Frontal cortex (tissue), 3 donors: ENCODE measurements at regions not wholly inside any gene's neighbourhood (a gene's known extent, or its start where the extent isn't known, plus 50 kb on each side); places are given as distances from the start of the nearest gene placed in this dataset.

ENCODE experiments used
- DNase-seq, 2 donors: peaks; one replicate each; pipeline ENCODE4 v3.0.0; 2012; ENCODE audit warnings: low spot score in 2 of 2
- FAIRE-seq: peaks from 2 replicates; lab custom pipeline; 2012; peaks lifted over from hg19 to GRCh38; lab: Jason Lieb, UNC
- donor health status: control.
- donor health status: control.
- donor health status: control.

DNA sequence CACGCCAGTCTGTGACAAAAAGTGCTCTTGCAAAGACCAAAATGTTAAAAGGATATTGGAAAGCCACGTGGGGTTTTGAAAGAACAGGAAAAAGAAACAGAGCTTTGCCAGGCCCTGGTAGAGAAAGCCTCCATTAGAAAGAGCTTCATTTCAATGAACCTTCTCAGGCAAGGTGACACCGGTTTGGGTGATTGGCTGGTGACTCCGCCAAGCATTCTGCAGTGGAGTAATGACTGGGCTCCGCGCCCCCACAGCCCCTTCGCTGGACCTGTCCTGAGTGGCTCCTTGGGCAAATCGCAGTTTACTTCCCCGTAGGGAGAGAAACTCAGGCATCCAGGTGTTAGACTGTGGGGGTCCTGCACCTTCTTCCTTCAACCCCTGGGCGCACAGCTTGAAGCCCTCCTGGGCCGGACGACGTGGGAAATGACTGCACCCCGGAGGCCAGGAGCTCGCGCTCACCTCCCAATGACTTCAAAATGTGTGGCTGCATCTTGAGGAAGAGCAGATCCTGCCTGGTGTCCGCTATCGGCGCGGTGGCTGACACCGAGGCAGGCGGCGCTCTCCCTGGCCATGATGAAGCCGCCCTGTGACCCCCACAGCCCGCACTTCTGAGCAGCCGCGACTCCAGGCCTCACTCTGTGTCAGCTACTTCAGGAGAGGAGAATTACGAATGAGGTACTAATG, 444.6 kb upstream of the SGCG start:
- FAIRE-seq: no peak

DNA sequence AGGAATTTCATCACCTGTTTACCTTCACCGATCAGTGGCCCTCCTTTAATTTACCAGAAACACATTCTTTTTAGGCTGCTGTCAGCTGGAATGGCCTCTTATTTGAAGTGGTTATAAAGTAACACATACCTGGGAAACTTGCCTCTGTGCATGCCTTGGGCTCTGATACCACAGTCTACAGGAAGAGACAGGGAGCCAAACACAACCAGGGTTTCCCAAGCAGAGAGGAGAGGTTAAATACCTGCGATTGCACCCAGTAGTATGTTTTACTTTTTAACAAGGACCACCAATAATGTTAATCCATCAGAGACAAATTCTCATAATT, 444.0 kb upstream of the SGCG start:
- no peak for DNase-seq
- no peak for FAIRE-seq

More for the DNA sequence above, 444.6 kb upstream of the SGCG start:
- no peak for DNase-seq

GRCh38 chr13:22738357-22738756, 442.4 kb upstream of the SGCG start:
- FAIRE-seq: no peak
- no peak for DNase-seq

DNA sequence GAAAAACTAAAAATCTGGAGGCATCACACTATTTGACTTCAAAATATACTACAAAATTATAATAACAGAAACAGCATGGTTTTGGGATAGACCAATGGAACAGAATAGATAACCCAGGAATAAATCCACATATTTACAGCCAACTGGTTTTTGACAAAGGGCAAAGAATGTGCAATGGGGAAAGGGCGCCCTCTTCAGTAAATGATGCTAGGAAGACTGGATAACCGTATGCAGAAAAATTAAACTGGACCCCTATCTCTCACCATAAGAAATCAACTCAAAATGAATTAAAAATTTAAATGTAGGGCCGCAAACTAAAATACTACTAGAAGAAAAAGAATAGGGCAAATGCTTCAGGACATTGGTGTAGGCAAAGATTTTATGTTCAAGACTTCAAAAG, 440.5 kb upstream of the SGCG start:
- FAIRE-seq: no peak

GRCh38 chr13:22744688-22745452, 435.9 kb upstream of the SGCG start:
- DNase-seq (no peak), FAIRE-seq (no peak)

More for the DNA sequence above, 440.5 kb upstream of the SGCG start:
- DNase-seq: no peak

DNA sequence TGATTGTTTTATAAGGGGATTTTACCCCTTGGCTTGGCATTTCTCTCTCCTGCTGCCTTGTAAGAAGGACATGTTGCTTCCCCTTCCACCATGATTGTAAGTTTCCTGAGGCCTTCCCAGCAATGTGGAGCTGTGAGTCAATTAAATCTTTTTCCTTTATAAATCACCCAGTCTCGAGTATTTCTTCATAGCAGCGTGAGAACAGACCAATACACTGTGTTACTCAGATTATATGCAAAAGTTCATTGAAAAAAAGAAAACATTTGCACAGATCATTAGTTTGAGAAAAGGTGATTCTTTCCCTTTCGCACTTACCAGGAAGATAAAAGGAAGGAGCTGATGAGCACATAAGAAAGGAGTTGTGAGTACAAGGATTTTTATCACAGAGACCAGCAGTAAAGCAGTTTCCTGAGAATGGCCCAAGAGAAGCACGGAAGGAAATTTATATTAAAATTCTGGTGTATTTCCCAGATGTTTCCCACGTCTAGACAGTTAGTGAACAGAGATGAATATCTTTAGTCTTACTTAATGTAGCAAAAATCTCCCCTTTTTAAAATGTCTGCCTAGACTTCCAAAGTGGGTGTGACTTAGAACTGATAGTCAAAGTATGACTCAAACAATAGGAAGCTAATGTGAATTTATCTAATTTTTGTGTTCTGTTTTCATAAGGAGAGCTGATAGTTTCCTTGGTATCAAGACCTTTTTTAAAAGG, 431.8 kb upstream of the SGCG start:
- FAIRE-seq: no peak
- DNase-seq: no peak

DNA sequence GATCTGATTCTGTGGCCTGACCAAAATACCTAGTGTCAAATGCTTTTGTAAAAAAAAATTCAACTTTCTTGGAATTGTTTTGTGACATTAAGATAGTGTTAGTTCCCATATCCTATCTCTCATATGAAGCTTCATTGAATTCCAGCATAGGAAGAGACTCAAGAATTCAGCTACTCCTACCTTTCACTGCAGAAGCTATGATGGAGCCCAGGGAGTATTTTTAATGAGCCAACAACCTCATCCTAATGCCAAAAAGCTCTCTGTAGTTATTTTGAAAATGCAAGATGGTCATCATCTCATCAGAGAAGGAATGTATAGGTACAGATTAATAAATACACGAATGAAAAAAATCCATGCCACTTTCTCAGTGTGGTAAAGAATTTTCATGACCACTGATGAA, 431.2 kb upstream of the SGCG start:
- DNase-seq: no peak

DNA sequence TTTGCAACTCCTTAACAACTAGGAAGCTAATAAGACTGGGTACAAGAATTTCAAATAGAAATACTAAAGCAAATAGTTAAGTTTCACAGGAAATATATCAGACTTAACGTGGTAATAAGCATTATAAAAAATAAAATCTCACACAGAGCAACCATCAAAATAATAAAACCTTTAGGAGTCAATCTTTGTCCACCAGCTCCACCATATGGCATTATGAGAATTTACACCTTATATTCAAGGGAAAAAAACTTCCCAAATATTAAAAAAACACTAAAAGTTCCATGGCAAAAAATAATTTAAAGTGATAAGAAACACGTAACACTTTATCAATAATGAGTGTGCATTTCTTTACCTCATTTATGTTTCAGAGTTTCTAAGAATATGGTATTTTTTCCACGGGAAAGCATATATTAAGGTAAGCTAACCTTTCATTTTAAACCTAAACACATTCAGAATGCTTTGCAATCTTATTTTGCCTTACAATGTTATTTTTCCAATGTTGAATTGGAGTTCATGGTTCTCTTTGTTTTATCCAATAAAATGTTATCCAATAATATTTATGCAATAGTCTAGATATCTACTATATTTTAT, 423.2 kb upstream of the SGCG start:
- DNase-seq (peak in 1 of 2 donors; percentile 12), FAIRE-seq (peak; percentile 52)

More for the DNA sequence above, 431.2 kb upstream of the SGCG start:
- FAIRE-seq: no peak

DNA sequence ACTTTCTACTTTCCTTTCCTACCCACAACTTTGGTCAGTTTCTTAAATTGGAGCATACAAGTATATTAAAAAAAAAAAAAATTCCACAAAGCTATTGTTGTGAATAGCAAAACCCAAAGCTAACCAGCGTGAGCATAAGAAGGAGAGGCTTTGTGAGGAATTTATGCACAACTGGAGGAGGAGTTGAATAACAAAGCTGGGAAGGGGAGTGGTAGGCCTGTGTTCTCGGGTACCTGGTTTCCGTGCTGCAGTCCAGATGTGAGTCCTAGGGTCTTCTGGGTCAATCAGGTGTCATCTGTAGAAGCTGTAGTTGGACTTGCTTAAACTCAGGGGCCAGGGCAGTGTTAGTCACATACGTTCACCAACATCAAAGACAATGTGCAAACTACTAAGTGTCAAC, 422.5 kb upstream of the SGCG start:
- DNase-seq: no peak
- FAIRE-seq: no peak

DNA sequence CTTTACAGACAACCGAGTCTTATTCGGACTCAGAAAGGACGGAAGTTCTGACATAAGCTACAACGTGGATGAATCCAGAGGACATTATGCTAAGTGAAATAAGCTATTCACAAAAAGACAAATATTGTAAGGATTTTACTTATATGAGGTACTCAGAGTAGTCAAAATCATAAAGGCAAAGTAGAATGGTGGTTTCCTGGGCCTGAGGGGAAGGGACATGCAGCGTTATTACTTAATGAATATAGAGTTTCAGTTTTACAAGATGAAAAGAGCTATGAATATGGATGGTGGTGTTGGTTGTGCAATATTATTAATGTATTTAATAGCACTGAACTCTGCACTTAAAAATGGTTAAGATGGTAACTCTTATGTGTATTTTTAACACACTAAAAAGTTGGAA, 419.1 kb upstream of the SGCG start:
- DNase-seq (no peak), FAIRE-seq (no peak)

DNA sequence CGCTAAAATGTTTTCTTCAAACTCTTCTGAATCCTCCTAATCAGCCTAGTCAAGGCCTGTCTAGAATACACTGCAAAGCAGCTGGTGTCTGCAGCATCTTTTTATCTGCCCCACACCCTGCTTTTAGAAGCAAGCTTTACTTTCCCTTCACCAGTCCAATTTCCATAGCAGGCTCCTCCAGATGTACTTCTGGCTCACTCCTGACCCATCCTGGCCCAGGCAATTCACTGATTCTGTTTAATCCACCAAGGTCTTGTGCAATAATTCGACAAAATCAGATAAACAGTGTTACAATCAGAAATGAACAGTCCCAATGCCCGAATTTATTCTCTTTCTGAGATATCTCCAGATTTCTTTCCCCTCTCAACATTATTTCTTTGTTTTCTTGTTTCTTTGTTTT, 415.2 kb upstream of the SGCG start:
- no peak for DNase-seq
- FAIRE-seq: no peak

DNA sequence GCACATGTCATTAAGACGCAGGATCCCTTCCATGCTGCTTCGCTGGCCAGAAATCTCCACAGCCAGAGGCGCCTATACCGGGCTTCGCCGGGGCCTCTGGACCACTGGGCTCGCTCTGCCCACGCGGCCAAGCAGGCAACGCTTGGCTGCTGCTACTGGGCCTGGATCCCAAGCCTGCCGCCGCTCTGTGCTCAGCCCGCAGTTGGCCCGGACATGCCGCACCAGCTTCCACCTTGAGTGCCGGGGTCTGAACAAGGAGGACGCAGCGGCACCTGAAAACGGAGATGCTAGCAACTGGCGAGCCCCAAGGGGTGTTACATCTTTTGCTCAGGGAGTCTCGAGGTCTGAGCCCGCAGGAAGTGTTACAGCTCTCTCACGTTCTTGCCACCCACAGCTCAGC, 409.9 kb upstream of the SGCG start:
- DNase-seq: no peak
- FAIRE-seq: no peak

GRCh38 chr13:22773465-22773864, 407.3 kb upstream of the SGCG start:
- no peak for FAIRE-seq
- no peak for DNase-seq

- DNase-seq (no peak), FAIRE-seq (no peak)
Observed at GRCh38 chr13:22776394-22777186, 404.2 kb upstream of the SGCG start.

DNA sequence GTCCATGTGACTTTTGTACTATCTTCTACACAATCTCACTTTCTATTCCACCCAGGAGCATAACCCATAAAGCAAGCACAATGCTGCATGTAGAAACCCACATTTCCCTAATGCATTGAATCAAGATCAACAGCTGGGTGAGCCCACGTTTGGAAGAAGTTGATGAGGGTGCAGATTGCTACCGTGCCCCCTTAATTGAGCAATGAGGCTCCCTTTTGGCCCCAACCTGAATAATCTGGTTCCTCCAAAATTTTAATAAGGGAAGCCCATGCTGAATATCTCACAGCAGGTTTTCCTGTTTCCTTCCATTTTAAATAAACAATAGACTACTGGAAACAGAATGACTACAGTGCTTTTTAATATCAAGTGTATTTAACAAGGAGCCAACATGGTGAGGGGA, 403.6 kb upstream of the SGCG start:
- DNase-seq (no peak), FAIRE-seq (no peak)

DNA sequence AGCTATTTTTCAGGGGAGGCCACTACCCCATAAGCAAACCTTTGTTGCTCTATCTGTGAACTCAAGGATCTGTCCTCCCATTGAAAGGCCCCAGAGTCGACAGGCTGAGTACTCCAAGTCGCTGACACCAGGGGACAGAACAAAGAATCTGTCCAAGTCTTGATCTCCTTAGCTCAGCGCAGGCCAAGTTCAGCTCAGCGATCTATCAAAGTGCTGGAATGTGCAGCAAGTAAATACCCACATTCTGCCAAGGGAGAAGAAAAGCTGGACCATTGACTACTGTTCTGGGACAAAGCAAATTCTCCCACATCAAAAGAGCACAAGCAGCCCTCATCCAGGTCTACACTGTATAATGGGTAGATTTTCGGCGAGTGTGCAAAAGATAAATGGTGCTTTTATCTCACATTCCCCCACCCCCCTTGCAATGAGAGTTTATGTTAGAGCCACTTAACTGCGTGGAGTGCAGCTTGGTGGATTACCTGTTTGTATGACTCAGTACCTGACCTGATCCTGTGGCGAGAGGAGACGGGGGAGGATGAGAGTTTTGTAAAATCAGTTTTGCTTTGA, 391.7 kb upstream of the SGCG start:
- no peak for FAIRE-seq

GRCh38 chr13:22789916-22790315, 390.9 kb upstream of the SGCG start:
- no peak for FAIRE-seq
- DNase-seq: no peak

More for the DNA sequence above, 391.7 kb upstream of the SGCG start:
- DNase-seq: no peak

- no peak for FAIRE-seq
- DNase-seq: no peak
Observed at GRCh38 chr13:22793598-22794134, 387.1 kb upstream of the SGCG start.
